Sigmoid colon (tissue), 6 donors: ENCODE measurements at regions not wholly inside any gene's neighbourhood (a gene's known extent, or its start where the extent isn't known, plus 50 kb on each side); places are given as distances from the start of the nearest gene placed in this dataset.

Source experiments
- DNase-seq: peaks from one replicate; pipeline ENCODE4 v3.0.0-alpha.2; 2019
- H3K27ac ChIP-seq, 4 donors: fragments of 200-600 bp; sonication (generic); one replicate each; pipeline ENCODE4 v1.5.1; 2016 to 2019; ENCODE audit warnings: mild to moderate bottlenecking in 1 of 4
- H3K27me3 ChIP-seq, 3 donors: fragments of 200-600 bp; sonication (generic); one replicate each; pipeline ENCODE4 v1.5.1; 2019; ENCODE audit warnings: mild to moderate bottlenecking in 1 of 3
- H3K36me3 ChIP-seq, 4 donors: fragments of 200-600 bp; sonication (generic); one replicate each; pipeline ENCODE4 v1.5.1; 2016 to 2019
- H3K4me1 ChIP-seq, 4 donors: fragments of 200-600 bp; sonication (generic); one replicate each; pipeline ENCODE4 v1.5.1; 2017 to 2019
- H3K4me3 ChIP-seq, 4 donors: fragments of 200-600 bp; sonication (generic); one replicate each; pipeline ENCODE4 v1.5.1; 2017 to 2019; ENCODE audit warnings: mild to moderate bottlenecking in 2 of 4, moderate library complexity in 1 of 4
- H3K9me3 ChIP-seq, 4 donors: fragments of 200-600 bp in 3 of 4; sonication (generic) in 3 of 4; one replicate each; pipeline versions ENCODE4 v1.5.1 to v1.6.1; 2013 to 2019
- CTCF ChIP-seq, 4 experiments: fragments of 450-650 bp in 3 of 4; fragments of 200-600 bp in 1 of 4; IDR thresholded peaks; one replicate each; pipeline ENCODE4 v1.5.1; 2016 to 2019; ENCODE audit warnings: antibody characterized with exemption in 4 of 4, mild to moderate bottlenecking in 3 of 4, moderate library complexity in 2 of 4
- EP300 ChIP-seq, 4 donors: sonication (generic); formaldehyde crosslinking; IDR thresholded peaks; one replicate each; pipeline ENCODE4 v1.6.1; 2017; ENCODE audit warnings: antibody characterized with exemption in 4 of 4
- POLR2A ChIP-seq, 2 donors: fragments of 450-650 bp; IDR thresholded peaks; one replicate each; pipeline ENCODE4 v1.6.1; 2016; ENCODE audit warnings: antibody characterized with exemption in 2 of 2, mild to moderate bottlenecking in 2 of 2, moderate library complexity in 2 of 2
- POLR2AphosphoS5 ChIP-seq, 4 donors: sonication (generic); formaldehyde crosslinking; IDR thresholded peaks; one replicate each; pipeline ENCODE4 v1.6.1; 2017; ENCODE audit warnings: antibody characterized with exemption in 4 of 4
- WGBS, 2 donors: extraction: QIAGEN DNeasy Blood & Tissue Kit; methylation state at CpG; one replicate each; pipeline ENCODE4 v1.1.7; 2013; 5-methylcytosine and 5-hydroxymethylcytosine counted together
- intact Hi-C: fragments of 100-400 bp; cut with DNase I; formaldehyde crosslinking; loops from one replicate; pipeline ENCODE4 v1.15.1; 2023
- donor health status: healthy with polysubstance abuse.
- donor health status: healthy.

GRCh38 chr2:22360735-22361374 is 1024.1 kb upstream of the KLHL29 start:
- Histone ChIP-seq H3K36me3 (no peaks in the 10 kb centered on the region), H3K4me1 (no peaks in the 10 kb centered on the region), H3K27ac (no peak overlapping the region), H3K27me3 (no peaks in the 10 kb centered on the region), H3K9me3 (no peaks in the 10 kb centered on the region), H3K4me3 (no peak overlapping the region)
- intact Hi-C loops = no loop called here
- DNase-seq = no peak
- WGBS, 2 donors = 52 to 73% methylated on average over 4 of the region's 4 CpGs
- no peak for TF ChIP-seq POLR2A (IDR thresholded peaks at IDR 0.05)
- TF ChIP-seq EP300 (IDR thresholded peaks at IDR 0.05) = no peak
- no peak for TF ChIP-seq POLR2AphosphoS5 (IDR thresholded peaks at IDR 0.05)
- no peak for TF ChIP-seq CTCF (IDR thresholded peaks at IDR 0.05)

GRCh38 chr2:22361571-22361970 is 1023.4 kb upstream of the KLHL29 start:
- intact Hi-C loops = no loop called here
- no peak for TF ChIP-seq CTCF (IDR thresholded peaks at IDR 0.05)
- no peak for TF ChIP-seq POLR2A (IDR thresholded peaks at IDR 0.05)
- TF ChIP-seq EP300 (IDR thresholded peaks at IDR 0.05) = no peak
- TF ChIP-seq POLR2AphosphoS5 (IDR thresholded peaks at IDR 0.05) = no peak
- WGBS, 2 donors = 77 to 88% methylated on average over 2 of the region's 2 CpGs

GRCh38 chr2:22375096-22375495 is 1009.9 kb upstream of the KLHL29 start:
- no peaks in the 10 kb centered on the region for H3K36me3 ChIP-seq
- H3K4me3 ChIP-seq = no peak overlapping the region
- H3K27ac ChIP-seq = no peak overlapping the region
- 7 to 13% methylated on average over 1 of the region's 1 CpG for WGBS, 2 donors
- H3K27me3 ChIP-seq = no peaks in the 10 kb centered on the region
- H3K4me1 ChIP-seq = peaks cover 0 to 6% (median 3%) of the 10 kb centered on the region in 4 donors
- no peak for DNase-seq
- H3K9me3 ChIP-seq = no peaks in the 10 kb centered on the region
- TF ChIP-seq POLR2A (IDR thresholded peaks at IDR 0.05) = no peak
- no peak for TF ChIP-seq POLR2AphosphoS5 (IDR thresholded peaks at IDR 0.05)
- no peak for TF ChIP-seq CTCF (IDR thresholded peaks at IDR 0.05)
- TF ChIP-seq EP300 (IDR thresholded peaks at IDR 0.05) = no peak
- intact Hi-C loops = no loop called here

More at GRCh38 chr2:22361571-22361970, 1023.4 kb upstream of the KLHL29 start:
- H3K4me1 ChIP-seq = no peaks in the 10 kb centered on the region
- H3K27me3 ChIP-seq = no peaks in the 10 kb centered on the region
- no peak overlapping the region for H3K4me3 ChIP-seq
- DNase-seq = no peak
- H3K9me3 ChIP-seq = no peaks in the 10 kb centered on the region
- H3K36me3 ChIP-seq = no peaks in the 10 kb centered on the region
- H3K27ac ChIP-seq = no peak overlapping the region

- Histone ChIP-seq H3K27me3 (no peaks in the 10 kb centered on the region), H3K9me3 (no peaks in the 10 kb centered on the region), H3K4me3 (no peak overlapping the region), H3K4me1 (peaks cover 0 to 6% (median 3%) of the 10 kb centered on the region in 4 donors), H3K36me3 (no peaks in the 10 kb centered on the region), H3K27ac (no peak overlapping the region)
- no peak for DNase-seq
- no peak for TF ChIP-seq EP300 (IDR thresholded peaks at IDR 0.05)
- no peak for TF ChIP-seq POLR2AphosphoS5 (IDR thresholded peaks at IDR 0.05)
- TF ChIP-seq POLR2A (IDR thresholded peaks at IDR 0.05) = no peak
- TF ChIP-seq CTCF (IDR thresholded peaks at IDR 0.05) = no peak
- intact Hi-C loops = no loop called here
- WGBS, 2 donors = 60 to 65% methylated on average over 6 of the region's 6 CpGs
These were observed 1007.7 kb upstream of the KLHL29 start for GRCh38 chr2:22377268-22377667.
